Sciatic nerve (tissue), 2 donors: ENCODE measurements at regions not wholly inside any gene's neighbourhood (a gene's known extent, or its start where the extent isn't known, plus 50 kb on each side); places are given as distances from the start of the nearest gene placed in this dataset.

ENCODE experiments used
- ATAC-seq: fragments of 200-7000 bp; cut with Tn5 transposase; one replicate; pipeline ENCODE4 v1.9.1; 2020; ENCODE audit warnings: mild to moderate bottlenecking, moderate library complexity
- DNase-seq: peaks from one replicate; pipeline ENCODE4 v3.0.0-alpha.2; 2020; ENCODE audit warnings: low spot score
- intact Hi-C: fragments of 100-400 bp; cut with DNase I; formaldehyde crosslinking; loops from one replicate; pipeline ENCODE4 v1.14.2; 2022
- donor health status: DM: no; HTN: no; CAD: no.
- donor health status: DM: no; HTN: no; CAD: no.

DNA sequence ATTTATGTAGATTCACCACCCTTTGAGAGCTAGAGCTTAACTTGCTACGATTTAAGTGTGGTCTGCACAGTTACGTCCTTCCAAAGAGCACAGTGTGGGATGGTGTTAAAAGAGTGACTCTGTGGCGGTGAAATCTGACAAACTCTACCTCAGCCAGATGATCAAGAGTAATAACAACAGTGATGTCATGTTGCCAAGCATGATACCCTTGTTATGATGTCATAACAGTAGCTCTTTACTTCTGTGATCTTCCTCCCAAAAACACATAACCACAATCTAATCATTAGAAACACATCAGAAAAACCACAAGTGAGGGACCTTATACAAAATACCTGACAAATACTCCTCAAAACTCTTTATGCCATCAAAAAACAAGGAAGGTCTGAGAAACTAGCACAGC lies 649.3 kb downstream of the POM121L12 start:
- DNase-seq (no peak), ATAC-seq (no peak)
- intact Hi-C loops, result no loop called here

DNA sequence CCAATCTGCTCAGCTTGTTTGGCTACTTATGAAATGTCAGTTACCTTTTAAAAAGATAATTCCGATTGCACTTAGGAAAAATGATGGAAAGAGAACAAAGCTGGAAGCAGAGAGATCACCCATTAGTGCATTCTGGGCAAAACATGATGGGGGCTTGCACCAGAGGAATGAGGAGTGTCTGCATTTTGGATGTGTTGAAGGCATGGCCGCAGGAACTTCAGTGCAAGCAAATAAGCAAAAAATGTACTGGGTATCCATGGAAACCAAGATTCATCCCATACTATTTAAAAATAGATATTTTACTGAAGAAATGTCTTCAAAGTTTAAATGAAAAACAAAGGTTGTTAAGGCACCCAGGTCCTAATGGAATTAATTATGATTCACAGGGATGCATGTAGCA lies 655.0 kb downstream of the POM121L12 start:
- intact Hi-C loops, result no loop called here
- no peak for DNase-seq
- no peak for ATAC-seq

DNA sequence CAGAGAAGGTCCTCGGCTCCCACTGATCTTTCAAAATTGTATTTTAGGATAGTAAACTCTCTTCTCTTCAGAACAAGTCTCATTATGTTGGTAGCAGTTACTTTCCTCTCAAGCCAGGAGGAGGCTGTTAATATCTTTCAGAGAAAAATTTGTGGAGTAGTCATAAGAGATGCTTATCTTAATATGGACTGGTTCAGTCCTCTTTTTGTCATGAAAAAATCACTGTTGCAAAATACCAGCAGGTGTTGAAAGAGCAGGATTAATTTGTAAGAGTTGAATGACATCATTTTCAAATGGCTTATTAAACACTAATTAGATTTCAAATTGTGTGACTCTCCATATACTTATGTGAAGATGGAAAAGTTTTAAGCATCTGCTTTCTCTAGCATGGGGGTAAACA lies 662.5 kb downstream of the POM121L12 start:
- DNase-seq (no peak), ATAC-seq (no peak)
- intact Hi-C loops, result no loop called here

DNA sequence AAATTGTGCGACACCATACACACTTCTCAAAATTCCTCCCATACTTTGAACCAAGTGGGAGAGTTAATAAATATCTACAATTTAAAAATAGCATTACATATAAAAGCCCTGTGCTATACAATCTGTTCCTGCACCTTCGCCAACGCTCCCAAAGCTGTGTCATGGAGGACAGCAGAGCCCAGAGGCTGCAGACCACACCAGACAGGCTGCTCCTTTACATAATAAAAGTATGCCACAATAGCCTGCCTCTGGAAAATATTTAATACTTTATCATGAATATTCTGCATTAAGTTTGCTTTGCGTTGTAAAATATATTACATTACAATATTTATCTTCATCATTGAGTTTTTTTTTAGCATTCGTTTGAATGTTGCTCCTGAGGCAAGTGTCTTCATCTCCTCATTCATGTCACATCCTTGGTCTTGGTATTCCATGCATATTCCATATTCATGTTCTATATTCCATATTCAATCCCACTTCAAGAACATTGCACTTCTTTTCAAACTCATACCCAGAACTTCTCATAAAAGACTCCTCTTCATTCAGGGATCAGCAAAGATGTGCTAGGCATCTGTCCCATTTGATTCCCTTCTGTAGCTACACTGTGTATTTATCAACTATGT lies 663.9 kb downstream of the POM121L12 start:
- intact Hi-C loops, result no loop called here
- ATAC-seq (no peak), DNase-seq (no peak)

DNA sequence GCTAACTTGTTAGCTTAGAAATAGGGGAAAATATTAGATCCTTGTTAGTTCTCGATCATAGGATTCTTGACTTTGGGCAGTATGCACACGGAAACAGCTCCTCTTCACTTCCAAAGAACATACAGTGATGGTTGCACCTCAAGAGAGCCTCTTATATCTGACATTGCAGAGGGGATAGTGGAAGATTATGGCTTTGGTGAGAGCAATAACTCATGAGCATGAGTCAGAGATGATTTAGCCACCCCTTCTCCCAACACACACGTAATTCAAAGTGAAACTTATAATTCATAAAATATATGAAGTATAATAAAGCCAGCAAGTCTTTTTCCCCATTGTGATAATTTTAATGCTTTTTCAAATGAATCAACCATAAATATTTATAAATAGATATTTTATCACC lies 683.7 kb downstream of the POM121L12 start:
- ATAC-seq (no peak), DNase-seq (no peak)
- intact Hi-C loops, result no loop called here

DNA sequence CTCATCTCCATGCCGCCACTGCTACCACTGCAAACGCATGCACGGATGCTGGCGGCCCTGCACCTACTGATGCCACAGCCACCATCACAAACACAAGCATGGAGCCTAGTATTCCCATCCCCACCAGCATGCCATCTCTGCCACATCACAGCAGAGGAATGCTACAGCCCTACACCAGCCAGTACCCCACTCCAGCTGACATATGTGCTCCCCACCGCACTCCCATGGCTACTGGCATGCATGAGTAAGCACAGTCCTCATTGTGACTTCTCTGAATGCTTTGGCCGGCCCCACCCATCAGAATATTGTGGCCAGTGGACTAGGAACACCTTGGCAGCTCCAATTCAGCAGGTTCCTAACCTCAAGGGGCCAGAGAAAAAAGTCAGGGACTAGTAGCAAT lies 705.5 kb downstream of the POM121L12 start:
- no peak for ATAC-seq
- intact Hi-C loops, result no loop called here
- no peak for DNase-seq

DNA sequence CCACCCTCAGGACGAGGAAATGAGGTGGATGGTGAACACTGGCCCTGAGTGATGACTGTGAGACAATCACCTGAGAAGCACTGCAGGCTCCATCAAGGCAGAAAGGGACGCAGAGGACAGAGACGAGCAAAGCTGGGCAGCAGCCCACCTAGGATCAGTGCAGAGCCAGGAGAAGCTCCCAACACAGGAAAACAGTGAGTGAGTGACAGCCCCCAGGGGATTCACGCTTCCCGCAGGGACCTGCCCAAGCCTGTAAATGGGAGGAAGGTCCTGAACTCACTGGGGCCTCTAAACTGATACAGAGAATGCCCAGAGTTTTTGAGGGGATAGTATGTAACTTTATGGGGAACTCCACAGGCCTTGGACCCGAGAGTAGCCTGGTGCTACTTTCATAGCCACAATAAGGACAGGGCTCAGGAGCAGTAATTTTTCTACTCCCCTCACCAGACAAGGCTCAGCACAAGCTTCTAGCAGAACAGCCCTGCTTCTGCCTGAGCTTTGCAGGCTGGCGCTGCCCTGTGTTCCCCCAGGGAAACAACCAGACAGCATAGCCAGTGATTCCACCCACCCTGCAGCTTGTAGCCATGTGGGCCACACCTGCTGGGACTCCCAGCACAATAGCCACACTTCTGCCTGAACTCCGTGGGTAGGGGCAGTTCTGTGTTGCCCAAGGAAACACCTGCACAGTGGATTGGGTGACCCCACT lies 708.4 kb downstream of the POM121L12 start:
- no peak for ATAC-seq
- intact Hi-C loops, result no loop called here
- no peak for DNase-seq

DNA sequence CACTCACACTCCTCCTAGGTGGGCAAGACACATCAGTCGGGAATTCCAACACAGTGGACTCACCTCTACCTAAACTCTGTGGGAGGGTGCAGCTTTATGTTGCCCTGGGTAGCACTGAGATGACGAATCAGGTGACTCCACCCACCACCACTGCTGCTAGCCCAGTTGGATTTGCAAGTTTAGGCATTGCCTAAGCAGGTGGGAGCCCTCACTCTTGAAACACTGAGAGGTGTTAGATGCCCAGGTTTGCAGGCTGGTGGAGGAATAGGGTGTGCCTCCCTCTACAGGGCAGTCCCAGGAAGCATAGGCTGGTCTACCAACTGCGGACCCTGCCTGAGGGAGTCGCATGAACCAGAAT lies 708.9 kb downstream of the POM121L12 start:
- DNase-seq (no peak), ATAC-seq (no peak)
- intact Hi-C loops, result no loop called here

DNA sequence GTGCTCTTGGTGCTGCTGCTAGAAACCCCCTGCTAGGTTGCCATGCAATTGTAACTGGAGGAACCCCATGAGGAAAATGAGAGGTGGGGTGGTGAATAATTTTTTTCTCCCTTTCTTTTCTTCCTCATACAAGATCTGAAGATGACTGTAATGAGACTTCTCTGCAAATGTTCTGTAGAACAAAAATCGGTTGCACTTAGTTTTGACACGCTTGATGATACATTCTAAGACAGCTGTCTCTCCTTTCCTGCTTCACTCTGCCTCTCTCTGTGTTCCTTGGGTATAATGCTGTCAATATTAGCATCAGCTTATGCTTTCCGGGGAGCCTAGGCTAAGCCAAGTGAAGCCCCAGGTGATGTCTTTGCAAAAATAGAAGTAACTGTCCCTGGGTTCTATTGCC lies 721.5 kb downstream of the POM121L12 start:
- ATAC-seq, result no peak
- intact Hi-C loops, result no loop called here
- no peak for DNase-seq

DNA sequence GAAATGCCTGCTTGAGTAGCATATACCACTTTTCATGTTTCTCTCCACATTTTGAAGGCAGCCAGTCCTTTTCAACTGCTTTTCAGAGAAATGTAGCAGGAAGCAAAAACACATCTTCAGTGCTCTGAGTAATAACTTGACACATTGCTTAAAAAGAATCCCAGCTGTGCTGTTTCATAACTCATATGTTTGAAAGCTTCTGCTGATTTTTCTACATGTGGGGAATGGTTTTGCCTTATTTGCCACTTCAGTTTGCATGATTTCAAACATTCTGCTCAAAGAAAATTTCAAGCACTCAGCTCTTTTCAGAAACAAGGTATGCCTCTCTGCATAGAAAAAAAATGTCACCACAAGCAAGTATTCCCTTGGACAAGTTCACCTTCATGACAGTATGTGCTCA lies 732.8 kb downstream of the POM121L12 start:
- ATAC-seq (no peak), DNase-seq (no peak)
- intact Hi-C loops, result loop anchor here (5.0 kb wide), 1 partner anchor 1389 kb away; no protein-coding TSS in a partner anchor

DNA sequence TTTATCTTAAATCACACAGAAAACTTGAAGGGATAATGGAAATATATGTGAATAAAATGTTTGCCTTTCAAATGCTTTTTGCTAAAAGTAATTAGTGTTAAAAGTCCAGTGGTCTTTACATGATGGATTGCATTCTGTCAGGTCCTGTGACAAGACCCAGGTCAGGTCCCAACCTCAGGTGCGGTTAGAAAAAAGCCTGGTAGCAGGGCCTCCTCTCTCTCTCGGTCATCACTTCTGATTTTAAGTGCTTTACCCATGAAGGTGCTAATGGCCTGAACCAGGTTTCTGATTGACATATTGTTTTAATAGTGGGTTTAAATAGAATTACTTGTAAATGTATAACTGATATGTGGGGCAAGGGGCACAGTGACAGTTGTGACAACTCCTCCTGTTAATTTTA lies 736.3 kb downstream of the POM121L12 start:
- DNase-seq (no peak), ATAC-seq (no peak)
- intact Hi-C loops, result no loop called here

DNA sequence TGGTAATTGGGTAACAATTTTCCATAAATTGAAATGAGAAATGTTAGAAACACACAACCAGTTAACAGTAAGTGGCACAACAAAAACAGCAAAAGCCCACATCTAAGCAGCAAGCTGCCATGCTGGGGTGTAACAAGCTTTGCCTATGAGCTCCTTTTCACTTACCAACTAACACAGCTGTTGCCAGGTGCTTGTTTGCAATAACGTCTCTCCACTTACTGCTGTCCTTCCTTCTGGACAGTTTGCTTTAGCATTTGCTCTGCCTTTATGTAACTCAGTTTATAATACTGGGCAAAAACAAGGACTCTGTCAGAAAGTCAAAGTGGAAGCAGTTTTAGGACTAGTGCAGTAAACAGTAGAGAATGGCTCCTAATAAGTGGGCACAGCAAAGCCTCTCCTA lies 740.9 kb downstream of the POM121L12 start:
- ATAC-seq, result no peak
- intact Hi-C loops, result no loop called here

DNA sequence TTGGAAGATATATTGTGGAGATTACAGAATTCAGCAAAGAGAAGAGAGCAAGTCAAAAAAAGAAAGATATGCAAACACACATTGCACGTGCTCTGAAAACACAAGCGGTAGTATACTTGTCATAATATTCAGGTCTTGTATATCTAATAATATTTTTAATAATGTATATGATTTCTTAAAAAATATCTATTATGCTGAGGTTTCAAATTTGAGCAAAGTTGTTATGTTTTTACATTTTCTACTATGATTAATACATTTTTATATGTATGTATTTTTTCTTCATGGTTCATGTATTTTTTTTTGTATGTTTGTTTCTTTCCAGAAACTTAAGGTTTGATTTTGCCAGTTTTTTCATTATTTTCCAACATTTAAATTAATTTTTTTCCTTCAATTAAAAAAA lies 752.4 kb upstream of the VSTM2A start:
- DNase-seq (no peak), ATAC-seq (no peak)
- intact Hi-C loops, result no loop called here

More for the DNA sequence above, 740.9 kb downstream of the POM121L12 start:
- DNase-seq, result no peak

DNA sequence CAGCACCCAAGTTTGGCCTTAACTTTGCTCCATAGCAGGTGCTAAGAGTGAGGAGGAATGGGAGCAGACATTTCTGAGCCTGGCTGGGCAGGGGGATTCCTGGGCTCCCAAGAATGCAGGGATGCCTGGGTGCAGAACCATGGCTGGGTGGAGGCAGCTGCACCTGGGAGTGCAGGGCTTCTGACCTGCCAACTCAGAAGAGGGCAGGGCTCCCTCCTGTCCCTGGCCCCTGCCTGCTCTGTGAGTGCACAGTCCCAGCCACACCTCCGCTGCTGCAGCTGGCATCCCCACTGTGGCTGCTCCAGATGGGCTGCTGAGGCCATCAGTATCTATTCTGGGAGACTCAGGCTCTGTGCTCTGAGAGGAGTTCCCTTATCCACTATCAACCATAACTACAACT lies 747.4 kb upstream of the VSTM2A start:
- intact Hi-C loops, result no loop called here
- no peak for ATAC-seq
- DNase-seq, result no peak

DNA sequence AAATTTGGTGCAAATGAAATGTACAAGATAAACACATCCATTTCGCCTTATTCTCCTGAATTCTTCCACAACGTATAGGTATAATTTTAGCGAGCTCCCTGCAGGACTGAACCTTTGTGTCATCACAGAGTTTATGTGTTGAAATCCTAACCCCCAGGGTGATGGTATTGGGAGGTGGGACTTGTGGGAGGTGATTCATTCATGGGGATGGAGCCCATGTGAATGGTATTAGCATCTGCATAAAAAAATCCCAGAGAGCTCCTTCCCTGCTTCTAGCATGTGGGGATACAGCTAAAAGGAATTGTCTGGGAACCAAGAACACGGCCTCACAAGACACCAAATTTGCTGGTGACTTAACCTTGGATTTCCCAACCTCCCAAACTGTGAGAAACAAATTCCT lies 741.4 kb upstream of the VSTM2A start:
- DNase-seq (no peak), ATAC-seq (no peak)
- intact Hi-C loops, result no loop called here

DNA sequence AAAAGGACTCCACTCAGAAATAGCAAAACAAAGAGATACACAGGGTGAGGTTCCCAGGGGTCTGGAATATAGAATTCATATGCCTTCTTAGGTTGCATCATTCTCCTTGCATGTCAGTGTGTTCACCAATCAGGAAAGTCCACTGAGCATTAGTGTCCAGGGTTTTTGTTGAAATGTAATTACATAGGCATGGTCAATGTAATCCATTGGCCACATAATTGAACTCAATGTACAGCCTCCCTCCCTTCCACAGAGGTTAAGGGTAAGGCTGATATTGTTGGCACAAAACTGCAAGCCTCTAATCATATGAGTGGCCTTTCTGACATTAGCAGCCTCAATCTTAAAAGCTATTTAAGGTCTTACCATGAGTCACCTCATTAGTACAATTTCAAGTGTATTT lies 736.1 kb upstream of the VSTM2A start:
- no peak for ATAC-seq
- no peak for DNase-seq
- intact Hi-C loops, result no loop called here

DNA sequence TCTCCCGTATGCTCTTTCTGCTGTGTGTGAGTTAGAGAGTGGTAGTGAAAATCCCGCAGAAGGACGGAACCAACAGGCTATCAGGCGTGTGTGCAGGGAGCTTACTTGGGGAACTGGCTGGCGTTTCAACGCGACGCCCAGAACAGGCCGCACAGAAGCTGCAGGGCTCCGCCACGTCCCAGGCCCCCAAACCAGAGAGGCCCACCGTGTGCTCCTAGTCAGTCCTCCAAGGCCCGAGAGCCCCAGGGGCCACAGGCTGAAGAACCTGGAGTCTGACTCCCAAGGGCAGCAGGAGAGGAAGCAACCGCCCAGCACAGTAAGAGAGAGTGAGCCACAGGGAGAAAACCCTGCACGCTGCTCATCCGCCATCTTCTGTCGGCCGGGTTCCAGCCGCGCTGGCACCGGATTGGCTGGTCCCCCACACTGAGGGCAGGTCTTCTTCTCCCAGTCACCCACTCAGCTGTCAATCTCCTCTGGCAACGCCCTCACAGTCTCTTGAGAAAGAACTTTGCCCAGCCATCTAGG lies 730.6 kb upstream of the VSTM2A start:
- no peak for DNase-seq
- peak; percentile 28 for ATAC-seq
- intact Hi-C loops, result no loop called here

DNA sequence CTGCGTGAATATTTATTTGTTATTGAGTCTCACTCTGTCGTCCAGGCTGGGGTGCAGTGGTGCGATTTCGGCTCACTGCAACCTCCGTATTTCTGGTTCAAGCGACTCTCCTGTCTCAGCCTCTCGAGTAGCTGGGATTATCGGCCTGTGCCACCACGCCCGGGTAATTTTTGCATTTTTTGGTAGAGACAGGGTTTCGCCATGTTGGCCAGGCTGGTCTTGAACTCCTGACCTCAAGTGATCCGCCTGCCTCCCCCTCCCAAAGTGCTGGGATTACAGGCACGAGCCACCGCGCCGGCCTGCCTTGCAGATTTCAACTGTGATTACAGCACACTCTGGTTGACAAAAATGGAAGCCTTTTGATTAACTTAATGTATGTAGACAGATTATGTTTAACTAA lies 730.0 kb upstream of the VSTM2A start:
- no peak for DNase-seq
- intact Hi-C loops, result no loop called here
- no peak for ATAC-seq

DNA sequence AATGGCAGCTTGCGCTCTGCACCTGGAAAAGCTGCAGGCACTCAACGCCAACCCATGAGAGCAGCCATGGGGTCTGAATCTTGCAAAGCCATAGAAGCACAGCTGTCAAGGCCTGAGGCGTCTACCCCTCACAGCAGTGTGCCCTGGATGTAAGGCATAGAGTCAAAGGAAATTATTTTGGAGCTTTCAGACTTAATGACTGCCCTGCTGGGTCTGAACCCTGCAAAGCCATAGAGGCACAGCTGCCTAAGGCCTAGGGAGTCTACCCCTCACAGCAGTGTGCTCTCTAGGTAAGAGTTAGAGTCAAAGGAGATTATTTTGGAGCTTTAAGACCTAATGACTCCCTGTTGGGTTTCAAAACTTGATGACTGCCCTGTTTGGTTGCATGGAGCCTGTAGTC lies 706.9 kb upstream of the VSTM2A start:
- intact Hi-C loops, result no loop called here
- no peak for DNase-seq
- no peak for ATAC-seq

DNA sequence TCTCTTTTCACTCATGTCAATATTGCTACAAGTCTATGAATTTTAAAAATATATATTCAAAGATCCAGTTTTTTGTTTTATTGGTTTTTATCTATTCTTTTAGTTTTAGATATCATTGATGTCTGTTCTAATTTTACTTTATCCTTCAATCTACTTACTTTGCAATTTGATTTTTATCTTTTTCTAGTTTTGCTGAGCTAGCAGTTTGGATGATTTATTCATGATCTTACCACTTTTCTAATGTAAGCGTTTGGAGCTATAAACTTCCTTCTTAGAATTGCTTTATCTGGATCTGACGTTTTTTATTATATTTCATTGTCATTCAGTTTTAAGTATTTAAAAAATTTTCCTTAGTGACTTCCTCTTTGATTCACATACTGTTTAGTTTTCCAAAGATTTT lies 664.5 kb upstream of the VSTM2A start:
- intact Hi-C loops, result no loop called here
- no peak for DNase-seq
- ATAC-seq, result no peak
